HG02623 (cell line): ENCODE measurements at regions not wholly inside any gene's neighbourhood (a gene's known extent, or its start where the extent isn't known, plus 50 kb on each side); places are given as distances from the start of the nearest gene placed in this dataset.
"Not testable (repeated sequence)": the region's sequence is repeated elsewhere in the genome, so short reads cannot be mapped to it uniquely, and the experiment has no call there.

ENCODE experiments used
- ATAC-seq: cut with Tn5 transposase; IDR thresholded peaks from one replicate; pipeline ENCODE4 v1.9.1; 2021; ENCODE audit warnings: moderate library complexity; ENCODE audit not compliant: unreplicated experiment

DNA sequence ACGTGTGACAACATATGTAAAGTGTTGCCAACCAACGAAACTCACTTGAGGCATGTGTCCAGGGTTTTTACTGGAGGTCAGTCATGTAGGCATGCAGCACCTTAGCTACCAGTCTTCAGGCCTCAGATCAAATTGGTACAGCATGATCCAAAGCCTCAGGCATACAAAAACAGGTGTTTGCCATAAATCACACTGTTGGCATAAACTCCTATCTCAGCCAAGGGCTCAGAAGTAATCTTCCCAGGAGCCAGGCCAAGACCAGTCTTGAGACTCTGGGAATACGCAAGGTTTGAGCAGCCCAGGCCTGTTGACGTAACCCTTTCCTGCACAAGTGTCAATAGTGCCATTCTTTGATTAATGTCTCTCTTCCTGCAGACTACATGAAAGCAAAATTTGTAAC lies 163.5 kb downstream of the PRL start:
- ATAC-seq, result no peak

DNA sequence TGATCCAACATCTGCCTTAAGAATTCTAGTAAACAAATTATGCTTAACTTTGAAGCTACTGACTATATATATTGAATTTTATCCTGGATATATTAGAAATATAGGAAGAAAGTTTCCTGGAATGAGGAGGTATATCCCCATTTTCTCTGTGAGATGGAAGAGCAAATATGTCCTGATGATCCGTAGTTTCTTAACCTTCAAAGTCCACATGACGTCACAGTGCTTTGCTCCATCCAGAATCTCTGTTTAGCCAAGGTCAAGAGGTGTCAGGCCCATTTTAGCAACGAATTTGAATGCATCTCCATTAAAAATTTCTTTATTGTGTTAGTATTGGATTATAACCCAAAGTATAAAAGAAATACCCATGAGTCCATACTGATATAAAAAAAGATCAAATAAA lies 162.5 kb downstream of the PRL start:
- no peak for ATAC-seq

DNA sequence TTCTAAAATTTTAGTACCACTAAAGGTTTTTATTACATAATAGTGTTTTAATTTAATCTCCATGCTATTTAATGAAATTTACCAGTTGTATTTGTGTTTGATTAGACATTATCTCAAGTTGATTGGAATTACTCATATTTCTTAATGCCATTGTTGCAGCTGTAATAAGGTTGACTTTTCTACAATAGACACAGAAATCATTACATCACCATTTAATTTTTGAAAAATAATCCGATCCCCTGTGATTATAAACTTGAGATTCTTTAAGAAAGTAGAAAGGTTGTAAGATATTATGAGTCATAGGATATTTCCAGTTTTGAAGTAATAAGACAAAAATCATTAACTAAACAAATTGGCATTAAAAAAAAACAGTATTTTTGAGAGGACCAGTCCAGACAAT lies 161.4 kb downstream of the PRL start:
- no peak for ATAC-seq

DNA sequence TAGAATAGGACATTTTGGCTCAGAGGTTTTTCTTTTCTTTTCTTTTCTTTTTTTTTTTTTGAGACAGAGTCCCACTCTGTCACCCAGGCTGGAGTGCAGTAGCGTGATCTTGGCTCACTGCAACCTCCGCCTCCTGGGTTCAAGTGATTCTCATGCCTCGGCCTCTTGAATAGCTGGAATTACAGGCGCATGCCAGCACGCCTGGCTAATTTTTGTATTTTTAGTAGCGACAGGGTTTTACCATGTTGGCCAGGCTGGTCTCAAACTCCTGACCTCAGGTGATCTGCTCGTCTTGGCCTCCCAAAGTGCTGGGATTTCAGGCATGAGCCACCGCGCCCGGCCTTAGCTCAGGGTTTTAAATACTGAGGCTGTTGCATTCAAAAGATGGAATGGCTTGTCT lies 156.1 kb downstream of the PRL start:
- not testable (repeated sequence) for ATAC-seq

DNA sequence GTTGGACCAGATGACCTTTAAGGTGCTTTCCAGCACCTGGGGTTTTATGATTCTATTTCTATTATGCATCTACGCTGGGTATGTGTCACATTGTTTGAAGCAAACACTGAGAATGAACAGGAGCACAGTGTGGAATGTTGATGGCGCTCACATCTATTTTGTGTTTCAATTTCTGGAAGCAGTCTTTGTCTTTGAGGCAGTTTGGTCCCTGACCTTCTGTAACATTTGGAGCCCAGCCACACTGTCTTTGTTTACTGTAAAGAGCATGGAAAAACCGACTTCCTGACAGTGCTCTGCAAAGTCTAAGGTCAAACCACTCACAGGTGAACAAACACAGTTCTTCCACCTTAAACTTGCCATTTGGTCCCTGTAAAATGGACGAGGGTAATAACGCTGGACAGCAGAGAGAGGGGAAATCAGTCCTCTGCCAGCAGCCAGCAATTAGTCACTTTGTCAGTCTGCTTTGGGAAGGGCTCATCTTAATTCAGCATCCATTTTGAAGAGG lies 155.5 kb downstream of the PRL start:
- ATAC-seq, result no peak

DNA sequence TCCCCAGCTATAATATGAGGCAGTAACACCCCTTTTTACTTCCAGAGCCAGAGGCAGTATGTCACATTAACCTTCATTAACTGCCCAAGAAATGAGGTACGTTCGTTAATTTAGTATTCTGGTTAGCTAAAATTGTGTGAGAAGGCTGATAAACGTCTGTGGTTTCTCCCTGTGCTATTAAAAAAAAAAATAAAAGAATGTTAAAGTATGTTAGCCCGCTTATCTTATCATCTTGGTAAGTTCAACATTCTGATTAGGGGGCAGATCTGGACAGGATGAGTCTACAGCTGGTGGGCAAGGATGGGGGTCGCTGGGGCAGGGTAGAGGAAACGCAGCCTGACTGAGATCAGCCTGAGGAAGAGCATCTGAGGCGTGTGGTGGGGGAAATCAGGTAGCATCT lies 154.0 kb downstream of the PRL start:
- no peak for ATAC-seq

DNA sequence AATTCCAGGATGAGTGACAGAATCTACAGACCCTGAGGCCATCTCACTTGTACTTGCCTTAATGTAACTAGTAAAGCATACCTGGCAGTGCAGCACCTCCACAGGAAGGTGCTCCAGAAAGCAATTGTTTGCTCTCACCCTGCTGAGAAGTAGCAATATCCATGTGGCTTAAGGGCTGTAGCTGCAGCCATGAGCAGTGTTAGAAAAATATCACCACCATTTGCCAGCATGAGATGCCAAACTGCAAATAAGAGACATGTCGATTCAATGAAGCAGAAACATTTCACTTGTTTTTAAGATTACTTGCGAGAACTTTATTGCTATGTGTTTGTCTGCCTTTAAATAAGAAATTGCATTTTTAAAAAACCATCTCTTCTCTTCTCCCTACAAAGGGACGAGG lies 151.5 kb downstream of the PRL start:
- ATAC-seq, result no peak

DNA sequence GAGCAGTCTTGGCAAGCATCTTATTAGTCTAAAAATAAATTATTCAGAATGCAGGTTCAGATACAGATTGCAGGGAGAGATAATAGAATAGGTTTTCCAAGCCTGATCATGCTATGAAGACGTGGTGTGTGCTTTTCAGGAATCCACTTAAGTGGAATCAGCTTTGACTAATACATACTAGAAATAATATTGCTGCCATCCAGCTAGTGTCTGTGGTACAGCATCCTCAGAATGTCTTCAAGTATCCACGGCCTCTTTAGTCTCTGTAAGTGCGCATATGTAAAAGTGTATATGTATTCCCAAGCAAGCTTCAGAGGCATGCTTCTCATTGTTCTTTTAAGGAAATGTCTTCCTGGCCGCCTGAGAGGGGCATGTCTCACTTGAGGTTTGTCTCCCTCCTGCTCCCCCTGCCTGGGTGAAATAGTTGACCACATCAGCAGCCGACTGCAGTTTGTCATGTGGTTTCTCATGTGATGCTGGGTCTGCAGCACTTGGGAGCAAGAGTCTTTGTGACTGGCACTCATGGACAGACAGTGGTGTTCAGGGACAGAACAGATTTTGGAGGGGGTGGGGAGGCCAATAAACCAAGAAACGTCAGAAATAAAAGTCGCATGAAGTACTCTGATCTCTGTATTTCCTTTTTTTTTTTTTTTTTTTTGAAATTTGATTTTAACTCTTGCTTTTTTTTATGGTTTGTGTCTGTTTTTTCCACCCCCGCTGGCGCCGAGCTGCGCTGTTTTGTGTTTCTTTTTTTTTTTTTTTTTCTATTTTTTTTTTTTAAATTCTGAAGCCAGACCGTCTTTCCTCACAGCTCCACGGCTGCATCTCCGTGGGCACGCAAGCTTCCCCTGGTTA lies 150.8 kb downstream of the PRL start:
- no peak for ATAC-seq

DNA sequence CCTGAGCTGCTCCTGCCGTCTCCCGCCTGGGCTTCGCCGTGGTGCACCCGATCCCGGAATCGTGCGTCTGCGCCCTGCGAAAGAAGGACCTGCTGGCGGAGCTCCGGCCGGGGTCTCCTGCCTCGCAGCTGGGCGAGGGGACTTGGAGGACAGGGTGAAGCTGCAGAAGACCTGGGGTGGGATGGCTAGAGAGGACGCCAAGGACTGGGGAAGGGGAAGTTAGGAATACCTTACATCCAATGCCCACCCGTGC lies 150.2 kb downstream of the PRL start:
- no peak for ATAC-seq

DNA sequence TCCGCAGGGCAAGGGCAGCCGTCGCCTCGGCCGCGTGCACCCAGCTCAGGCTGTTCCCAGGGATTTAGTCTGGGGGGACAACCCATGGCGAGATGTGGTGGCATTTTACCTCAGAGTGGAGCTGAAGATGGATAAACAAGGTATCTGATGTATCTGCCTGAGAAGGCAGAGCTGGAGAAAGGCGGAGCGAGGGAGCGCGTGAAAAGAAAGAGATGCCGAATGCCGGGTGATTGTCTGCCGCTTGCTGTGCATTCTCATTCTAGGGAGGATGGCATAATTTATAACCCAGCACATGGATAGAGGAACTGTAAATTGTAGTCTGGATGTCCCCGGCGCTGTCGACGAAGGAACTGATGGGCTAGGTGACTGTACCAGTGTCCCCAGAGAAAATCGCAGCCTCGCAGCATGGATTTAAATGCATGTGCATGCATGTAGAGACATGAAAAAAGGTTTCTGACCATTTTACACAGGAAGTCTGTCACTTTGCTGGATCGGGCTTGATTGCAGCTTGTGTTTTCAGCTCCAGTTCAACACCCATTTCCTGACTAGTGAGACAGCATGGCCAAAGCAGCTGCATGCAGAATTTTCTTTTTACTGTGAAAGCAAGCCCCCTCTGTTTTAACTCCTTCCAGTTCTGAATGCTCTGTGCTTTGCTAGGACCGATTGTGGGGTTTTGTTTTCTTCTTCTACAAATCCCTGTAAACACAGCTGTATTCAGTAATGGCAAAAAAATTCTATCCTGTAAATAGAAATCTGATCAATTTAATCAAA lies 149.7 kb downstream of the PRL start:
- ATAC-seq, result no peak

DNA sequence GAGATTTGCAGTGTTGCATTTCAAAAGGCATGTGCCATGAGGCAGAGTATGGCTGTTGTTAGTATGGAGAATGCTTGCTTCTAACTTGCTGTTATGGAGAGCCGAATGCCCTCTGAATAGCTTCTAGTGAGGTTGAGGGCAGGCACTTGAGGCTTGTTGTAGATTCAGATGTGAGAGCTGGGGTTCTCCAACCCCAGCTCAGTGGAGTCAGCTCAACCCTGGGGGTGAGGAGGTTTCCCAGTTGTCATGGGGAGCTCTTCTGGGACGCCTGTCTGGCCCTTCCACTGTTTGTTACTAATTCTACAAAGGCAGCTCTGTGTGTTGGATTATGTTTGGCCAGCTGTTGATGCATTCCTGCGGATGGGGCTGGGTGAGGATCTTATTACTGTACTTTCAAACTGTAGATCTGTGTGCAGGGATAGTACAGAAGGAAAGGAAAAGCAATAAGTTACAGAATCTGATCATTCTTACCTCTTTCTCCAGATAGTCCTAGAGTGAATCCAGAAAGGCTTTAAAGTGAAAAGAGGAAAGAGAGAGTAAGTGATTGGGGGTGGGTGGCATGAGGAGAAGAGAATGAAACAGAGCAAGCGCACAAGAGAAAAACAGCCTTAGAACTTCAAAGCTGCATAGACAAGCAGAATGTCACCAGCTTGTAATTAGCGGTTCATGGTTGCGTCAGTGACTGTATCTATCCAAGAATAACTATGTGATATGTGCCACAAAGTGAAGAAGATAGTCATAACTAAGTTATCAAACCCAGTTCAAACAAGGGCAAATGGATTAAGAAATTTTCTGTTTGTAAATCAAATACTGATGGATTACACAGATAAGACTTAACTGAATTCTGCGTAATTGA lies 148.7 kb downstream of the PRL start:
- no peak for ATAC-seq

DNA sequence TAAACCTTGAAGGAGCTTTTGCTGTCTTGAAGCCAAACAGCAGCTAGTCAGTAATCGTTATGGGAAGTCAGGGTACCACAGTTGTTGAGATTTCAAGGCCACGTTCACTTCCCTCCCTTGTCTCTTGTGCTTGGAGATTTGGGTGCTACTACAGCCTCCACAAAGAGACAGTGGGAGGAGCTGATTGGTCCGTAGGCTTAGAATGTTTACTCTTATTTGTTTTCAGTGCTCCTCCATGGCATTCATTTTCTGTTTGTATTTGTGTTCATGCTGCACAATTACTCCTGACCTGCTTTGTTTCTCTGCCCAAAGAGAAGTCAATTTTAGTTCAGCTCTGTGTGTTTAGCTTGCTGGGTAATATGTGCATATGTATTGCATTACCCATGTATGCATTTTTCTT lies 147.7 kb downstream of the PRL start:
- no peak for ATAC-seq

DNA sequence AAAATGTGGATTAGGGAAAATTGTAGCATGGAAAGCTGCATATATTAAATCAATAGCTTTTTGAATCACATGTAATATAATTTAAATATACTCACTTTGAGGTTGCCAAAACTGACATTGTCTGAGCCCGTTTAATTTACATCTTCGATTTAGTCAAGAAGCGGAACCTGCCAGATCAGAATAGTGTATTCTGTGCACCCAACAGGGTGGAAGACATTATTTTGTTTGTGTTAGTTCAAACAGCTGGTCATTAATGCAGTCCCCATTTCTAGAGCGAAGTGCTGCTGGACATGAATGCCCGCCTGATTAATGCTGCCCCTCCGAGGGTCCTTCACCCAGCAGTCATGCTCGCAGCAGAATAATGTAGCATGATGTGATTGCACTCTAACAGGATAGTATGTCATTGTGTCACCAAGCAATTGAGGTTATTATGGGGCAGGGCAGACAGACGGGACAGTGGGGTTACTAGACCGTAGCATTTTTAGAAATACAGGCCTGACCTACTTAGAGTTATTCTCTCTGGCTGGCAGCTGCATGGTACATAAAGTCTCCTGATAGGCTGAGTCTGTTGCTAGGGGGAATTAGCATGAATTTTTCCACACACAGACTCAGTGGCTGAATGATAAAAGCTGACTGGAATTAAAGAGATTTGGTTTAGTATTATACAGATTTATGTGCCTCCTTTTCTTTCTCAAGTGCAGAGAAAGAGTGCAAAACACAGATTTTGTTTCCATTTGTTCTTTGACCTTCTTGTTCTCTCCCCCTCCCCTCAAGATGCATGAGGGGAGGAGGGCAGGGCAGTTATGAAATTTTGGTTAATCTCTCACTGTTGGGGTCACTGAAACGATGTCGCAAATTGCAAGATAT lies 147.1 kb downstream of the PRL start:
- no peak for ATAC-seq

DNA sequence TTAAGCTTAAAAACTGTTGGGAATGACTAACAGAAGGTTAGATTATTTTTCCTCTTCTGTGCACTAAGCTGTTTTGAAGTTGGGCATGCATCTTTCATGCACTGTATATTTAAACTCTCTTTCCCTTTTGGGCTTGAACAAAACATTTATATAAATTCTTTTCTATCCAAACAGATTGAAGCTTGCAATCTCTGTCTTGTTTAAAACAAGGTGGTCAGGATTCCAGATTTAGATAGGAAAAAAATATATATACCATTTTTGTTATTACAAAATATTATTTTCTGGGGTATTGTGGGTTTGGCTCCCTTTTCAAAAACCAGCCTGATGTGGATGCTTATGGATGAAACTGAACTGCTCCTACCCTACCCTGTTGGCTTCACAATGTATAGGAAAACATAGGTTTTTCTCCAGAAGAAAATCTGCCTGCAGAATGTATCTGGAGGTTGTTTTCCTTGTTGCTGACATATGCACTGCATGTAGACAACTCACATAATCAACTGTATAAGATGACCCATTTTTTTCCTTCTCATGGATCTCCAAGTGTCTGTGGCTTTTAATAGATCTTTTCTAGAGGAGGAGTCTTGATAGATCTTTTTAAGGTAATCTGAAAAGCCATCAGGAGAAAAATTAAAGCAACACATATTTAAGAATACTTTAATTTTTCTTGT lies 146.3 kb downstream of the PRL start:
- ATAC-seq, result no peak

DNA sequence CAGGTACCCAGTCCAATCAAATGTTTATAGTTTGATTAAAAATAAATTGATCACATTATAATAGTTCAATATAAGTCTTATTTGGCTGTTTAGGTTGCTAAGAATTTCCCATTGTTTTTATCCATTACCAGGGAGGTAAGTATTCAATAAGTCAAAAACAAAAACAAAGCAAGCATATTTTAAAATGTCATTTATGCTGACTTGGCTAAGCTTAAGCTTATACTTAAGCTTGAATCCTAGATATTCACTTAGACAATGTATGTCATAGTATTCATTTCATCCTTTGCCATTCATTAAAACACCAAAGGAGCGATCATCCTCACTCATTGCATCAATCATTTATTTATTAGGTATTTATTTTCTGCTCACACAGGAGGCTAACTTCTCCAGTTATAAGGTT lies 144.9 kb downstream of the PRL start:
- no peak for ATAC-seq

DNA sequence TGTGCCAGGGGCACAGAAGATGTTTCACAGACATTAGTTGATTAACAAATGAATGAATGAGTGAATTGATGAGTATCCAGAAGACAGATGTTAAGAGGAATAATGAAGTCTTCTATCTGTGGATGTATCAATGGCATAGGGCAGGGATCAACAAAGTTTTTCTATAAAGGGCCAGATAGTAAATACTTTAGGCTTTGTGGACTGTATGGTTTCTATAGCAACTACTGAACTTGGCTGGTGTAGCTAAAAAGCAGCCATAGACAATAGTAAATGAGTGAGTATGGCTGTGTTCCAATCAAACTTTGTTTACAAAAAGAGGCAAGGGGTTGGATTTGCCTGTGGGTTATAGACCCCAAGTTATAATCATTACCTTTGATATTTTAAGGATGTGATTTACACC lies 144.0 kb downstream of the PRL start:
- no peak for ATAC-seq

DNA sequence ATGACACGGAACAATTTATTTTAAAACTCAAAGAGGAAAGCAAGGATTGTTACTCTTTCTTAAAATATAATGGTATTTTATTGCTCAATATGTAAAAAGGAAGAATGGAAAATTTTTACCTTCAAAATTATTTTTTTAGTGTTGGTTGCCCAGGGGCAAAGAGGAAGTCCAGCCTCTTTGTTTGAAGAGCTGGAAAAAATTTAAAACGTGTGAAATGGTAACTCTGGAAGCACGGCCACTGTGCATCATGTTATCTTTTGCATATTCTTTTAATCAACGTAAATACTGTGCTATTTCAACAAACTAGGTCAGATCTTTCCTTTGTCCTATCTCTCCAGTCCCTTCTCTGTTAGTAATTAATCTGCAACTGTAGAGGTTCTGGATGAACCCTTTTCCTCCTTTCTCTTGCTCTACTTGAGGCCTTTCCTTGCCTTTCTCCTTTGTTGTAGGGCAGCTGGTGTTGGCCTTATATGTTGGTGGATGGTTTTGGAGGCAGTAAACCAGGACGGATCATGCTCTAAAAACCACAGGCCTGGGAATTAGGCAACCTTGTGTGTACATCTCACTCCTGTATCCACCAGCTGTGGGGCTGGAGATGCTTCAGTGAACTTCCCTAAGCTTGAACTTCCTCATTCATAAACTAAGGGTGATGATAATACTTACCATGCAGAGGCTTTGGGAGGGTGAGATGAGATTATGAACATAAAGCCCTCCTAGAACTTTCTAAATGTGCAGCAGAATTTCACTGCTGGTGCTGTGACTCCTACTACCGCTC lies 143.3 kb downstream of the PRL start:
- ATAC-seq, result no peak

DNA sequence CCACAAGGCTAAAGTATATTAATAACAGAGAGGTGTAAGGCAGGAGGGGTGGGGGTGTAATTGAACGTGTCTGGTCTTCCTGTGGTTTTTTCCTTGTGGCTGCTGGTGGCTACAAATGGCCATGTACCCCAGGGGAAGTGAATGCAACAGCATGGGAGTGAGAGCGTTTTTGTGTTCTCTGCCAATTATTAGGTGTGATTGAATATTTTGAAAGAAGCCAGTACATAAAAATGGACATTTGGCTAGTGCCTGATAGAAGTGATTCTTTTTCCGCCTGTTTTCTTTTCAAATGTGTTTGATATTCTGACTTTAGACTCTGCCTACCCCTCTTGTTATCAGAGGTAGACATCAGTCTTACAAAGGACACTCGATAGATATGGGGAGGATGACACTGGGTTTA lies 141.3 kb downstream of the PRL start:
- no peak for ATAC-seq

DNA sequence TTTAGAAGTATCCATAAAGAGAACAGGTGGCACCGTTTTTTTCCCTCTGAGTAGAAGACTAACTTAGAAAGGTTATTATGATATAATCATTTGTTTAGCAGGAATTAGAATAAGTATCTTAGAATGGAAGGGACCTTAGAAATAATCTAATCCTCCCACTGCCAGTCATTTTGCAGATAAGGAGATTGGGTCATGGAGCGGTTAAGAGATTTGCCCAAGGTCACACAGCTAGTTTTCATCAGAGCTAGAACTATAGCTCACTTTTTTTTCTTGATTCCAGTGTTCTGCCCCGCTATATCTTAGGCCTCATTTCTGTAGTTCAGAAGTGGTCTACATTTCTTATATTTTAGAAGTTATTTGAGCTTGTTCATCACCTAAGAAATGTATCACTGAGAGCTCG lies 139.6 kb downstream of the PRL start:
- ATAC-seq, result no peak
